ENCODE measurements at regions not wholly inside any gene's neighbourhood (a gene's known extent, or its start where the extent isn't known, plus 50 kb on each side); places are given as distances from the start of the nearest gene placed in this dataset.

GRCh38 chr2:126788652-126789051 lies 110.0 kb upstream of the TEX51 start:
- in situ Hi-C loops (cut with HindIII; ENCODE audit: low sequenced_read_pairs): no loop called here
- peak; percentile 27 for DNase-seq (ENCODE audit: low spot score)

GRCh38 chr2:126790987-126791780 lies 107.5 kb upstream of the TEX51 start:
- in situ Hi-C loops (cut with HindIII; ENCODE audit: low sequenced_read_pairs): no loop called here

GRCh38 chr2:126792186-126792585 lies 106.5 kb upstream of the TEX51 start:
- in situ Hi-C loops (cut with HindIII; ENCODE audit: low sequenced_read_pairs): no loop called here
- no peak for DNase-seq (ENCODE audit: low spot score)

More at GRCh38 chr2:126790987-126791780, 107.5 kb upstream of the TEX51 start:
- no peak for DNase-seq (ENCODE audit: low spot score)

GRCh38 chr2:126792993-126793392 lies 105.7 kb upstream of the TEX51 start:
- in situ Hi-C loops (cut with HindIII; ENCODE audit: low sequenced_read_pairs): no loop called here
- no peak for DNase-seq (ENCODE audit: low spot score)

GRCh38 chr2:126793885-126794613 lies 104.6 kb upstream of the TEX51 start:
- DNase-seq (ENCODE audit: low spot score): no peak
- in situ Hi-C loops (cut with HindIII; ENCODE audit: low sequenced_read_pairs): no loop called here

GRCh38 chr2:126795656-126796055 lies 103.0 kb upstream of the TEX51 start:
- in situ Hi-C loops (cut with HindIII; ENCODE audit: low sequenced_read_pairs): no loop called here
- no peak for DNase-seq (ENCODE audit: low spot score)

- DNase-seq (ENCODE audit: low spot score): no peak
- in situ Hi-C loops (cut with HindIII; ENCODE audit: low sequenced_read_pairs): no loop called here
Measured at GRCh38 chr2:126796931-126797621, 101.6 kb upstream of the TEX51 start.

- in situ Hi-C loops (cut with HindIII; ENCODE audit: low sequenced_read_pairs): no loop called here
- DNase-seq (ENCODE audit: low spot score): no peak
Measured at GRCh38 chr2:126797622-126798275, 100.9 kb upstream of the TEX51 start.

- no peak for DNase-seq (ENCODE audit: low spot score)
- in situ Hi-C loops (cut with HindIII; ENCODE audit: low sequenced_read_pairs): no loop called here
Measured at GRCh38 chr2:126798276-126799140, 100.2 kb upstream of the TEX51 start.

- DNase-seq (ENCODE audit: low spot score): no peak
- in situ Hi-C loops (cut with HindIII; ENCODE audit: low sequenced_read_pairs): no loop called here
Measured at GRCh38 chr2:126799301-126799700, 99.4 kb upstream of the TEX51 start.

- in situ Hi-C loops (cut with HindIII; ENCODE audit: low sequenced_read_pairs): no loop called here
- no peak for DNase-seq (ENCODE audit: low spot score)
Measured at GRCh38 chr2:126801473-126801872, 97.2 kb upstream of the TEX51 start.

GRCh38 chr2:126802316-126802715 lies 96.4 kb upstream of the TEX51 start:
- in situ Hi-C loops (cut with HindIII; ENCODE audit: low sequenced_read_pairs): no loop called here
- no peak for DNase-seq (ENCODE audit: low spot score)

GRCh38 chr2:126802774-126803433 lies 95.8 kb upstream of the TEX51 start:
- no peak for DNase-seq (ENCODE audit: low spot score)

GRCh38 chr2:126803434-126803775 lies 95.3 kb upstream of the TEX51 start:
- in situ Hi-C loops (cut with HindIII; ENCODE audit: low sequenced_read_pairs): no loop called here
- no peak for DNase-seq (ENCODE audit: low spot score)

More at GRCh38 chr2:126802774-126803433, 95.8 kb upstream of the TEX51 start:
- in situ Hi-C loops (cut with HindIII; ENCODE audit: low sequenced_read_pairs): no loop called here

GRCh38 chr2:126804347-126804746 lies 94.3 kb upstream of the TEX51 start:
- DNase-seq (ENCODE audit: low spot score): no peak
- in situ Hi-C loops (cut with HindIII; ENCODE audit: low sequenced_read_pairs): no loop called here

GRCh38 chr2:126808929-126809328 lies 89.8 kb upstream of the TEX51 start:
- DNase-seq (ENCODE audit: low spot score): no peak
- in situ Hi-C loops (cut with HindIII; ENCODE audit: low sequenced_read_pairs): no loop called here

- in situ Hi-C loops (cut with HindIII; ENCODE audit: low sequenced_read_pairs): no loop called here
- no peak for DNase-seq (ENCODE audit: low spot score)
Measured at GRCh38 chr2:126809340-126809739, 89.3 kb upstream of the TEX51 start.

GRCh38 chr2:126810001-126810400 lies 88.7 kb upstream of the TEX51 start:
- in situ Hi-C loops (cut with HindIII; ENCODE audit: low sequenced_read_pairs): no loop called here
- DNase-seq (ENCODE audit: low spot score): no peak
